ENCODE measurements at regions not wholly inside any gene's neighbourhood (a gene's known extent, or its start where the extent isn't known, plus 50 kb on each side); places are given as distances from the start of the nearest gene placed in this dataset.

DNA sequence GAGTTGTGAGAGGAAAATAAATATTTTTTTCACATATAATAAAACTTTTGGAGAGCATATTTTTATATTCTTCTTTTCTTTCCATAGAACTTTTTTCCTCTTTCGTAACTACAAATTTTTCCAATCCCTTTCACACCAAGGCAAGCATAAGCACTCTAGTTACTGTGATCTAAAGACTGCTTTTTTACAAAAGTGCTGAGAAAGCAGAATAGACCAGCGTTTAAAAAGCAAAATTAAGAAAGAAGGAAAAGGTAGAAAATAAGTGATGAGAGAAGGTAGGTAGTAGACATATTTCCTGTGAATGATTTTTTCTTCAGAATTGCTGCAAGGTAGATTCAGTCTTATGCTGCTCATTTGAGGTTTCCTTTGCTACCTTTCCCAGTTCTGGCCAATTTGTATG is 195.5 kb downstream of the MBL2 start:
- TF ChIP-seq, protein P1, sequence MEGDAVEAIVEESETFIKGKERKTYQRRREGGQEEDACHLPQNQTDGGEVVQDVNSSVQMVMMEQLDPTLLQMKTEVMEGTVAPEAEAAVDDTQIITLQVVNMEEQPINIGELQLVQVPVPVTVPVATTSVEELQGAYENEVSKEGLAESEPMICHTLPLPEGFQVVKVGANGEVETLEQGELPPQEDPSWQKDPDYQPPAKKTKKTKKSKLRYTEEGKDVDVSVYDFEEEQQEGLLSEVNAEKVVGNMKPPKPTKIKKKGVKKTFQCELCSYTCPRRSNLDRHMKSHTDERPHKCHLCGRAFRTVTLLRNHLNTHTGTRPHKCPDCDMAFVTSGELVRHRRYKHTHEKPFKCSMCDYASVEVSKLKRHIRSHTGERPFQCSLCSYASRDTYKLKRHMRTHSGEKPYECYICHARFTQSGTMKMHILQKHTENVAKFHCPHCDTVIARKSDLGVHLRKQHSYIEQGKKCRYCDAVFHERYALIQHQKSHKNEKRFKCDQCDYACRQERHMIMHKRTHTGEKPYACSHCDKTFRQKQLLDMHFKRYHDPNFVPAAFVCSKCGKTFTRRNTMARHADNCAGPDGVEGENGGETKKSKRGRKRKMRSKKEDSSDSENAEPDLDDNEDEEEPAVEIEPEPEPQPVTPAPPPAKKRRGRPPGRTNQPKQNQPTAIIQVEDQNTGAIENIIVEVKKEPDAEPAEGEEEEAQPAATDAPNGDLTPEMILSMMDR (IDR thresholded peaks at IDR 0.05; ENCODE audit: borderline replicate concordance, extremely low read depth, low read length, poor library complexity, severe bottlenecking), result no peak
- TF ChIP-seq EZH2 (IDR thresholded peaks at IDR 0.05; ENCODE audit: borderline replicate concordance, low read depth, low read length, severe bottlenecking), result no peak

Data from DND-41 (cell line).